NCI-H146 treated with DMSO at 0.1 percent for 48 hours (cell line): ENCODE measurements at regions not wholly inside any gene's neighbourhood (a gene's known extent, or its start where the extent isn't known, plus 50 kb on each side); places are given as distances from the start of the nearest gene placed in this dataset.
"Not testable (repeated sequence)": the region's sequence is repeated elsewhere in the genome, so short reads cannot be mapped to it uniquely, and the experiment has no call there.

Experiments
- DNase-seq: peaks from one replicate; lab custom pipeline; 2025; ENCODE audit not compliant: unreplicated experiment; lab: John Stamatoyannopoulos, UW

DNA sequence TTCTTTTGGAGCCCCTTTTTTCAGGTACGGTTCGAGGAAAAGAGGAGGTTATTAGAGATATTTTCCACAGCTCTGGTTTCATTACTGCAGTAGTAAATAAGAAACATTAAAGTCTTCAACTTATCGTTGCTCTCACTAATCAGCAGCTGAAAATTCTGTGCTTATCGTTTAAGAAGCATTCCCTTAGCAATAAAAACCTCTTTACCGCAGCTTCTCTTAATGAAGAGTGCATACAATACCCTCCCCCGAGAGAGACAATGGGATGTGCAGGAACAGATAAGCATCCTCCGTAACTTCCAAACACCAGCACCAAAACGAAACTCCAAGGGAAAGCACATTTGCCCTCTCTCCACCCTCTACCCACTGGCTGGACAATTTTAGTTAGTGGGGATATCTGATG, 384.5 kb downstream of the NEBL start:
- DNase-seq: no peak

GRCh38 chr10:20508921-20509320, 388.2 kb downstream of the NEBL start:
- no peak for DNase-seq

DNA sequence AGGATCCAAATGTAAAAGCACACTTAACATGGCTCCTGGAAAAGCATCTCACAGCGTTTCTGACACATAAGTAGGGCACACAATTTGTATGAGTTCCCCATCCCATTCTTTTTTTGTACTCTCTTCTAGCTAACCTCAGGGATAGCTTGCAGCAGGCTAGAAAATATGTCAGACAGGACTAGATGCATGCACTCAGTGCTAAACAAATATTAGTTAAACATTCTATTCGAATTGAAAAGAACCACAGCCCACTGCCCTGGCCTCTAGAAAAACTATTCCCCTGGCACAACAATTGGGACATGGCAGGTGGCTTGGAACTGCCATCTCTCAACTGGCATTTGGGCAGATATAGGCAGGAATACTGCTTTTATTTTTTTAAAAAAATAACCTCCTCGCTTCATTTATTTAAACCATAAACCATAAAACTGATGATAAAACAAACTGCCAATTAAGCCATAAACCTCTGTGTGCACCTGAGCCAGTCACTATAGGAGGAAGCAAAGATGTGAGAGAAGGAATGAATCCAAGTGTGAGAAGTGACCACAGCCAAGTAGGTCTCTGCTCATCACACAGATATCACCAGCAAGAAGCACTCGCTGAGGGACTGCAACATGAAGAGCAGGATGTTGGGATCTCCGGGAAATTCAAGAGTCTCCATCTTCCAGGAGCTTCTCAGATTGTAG, 394.1 kb downstream of the NEBL start:
- no peak for DNase-seq

GRCh38 chr10:20494474-20494873, 402.6 kb downstream of the NEBL start:
- DNase-seq: no peak

GRCh38 chr10:20492447-20492846, 404.7 kb downstream of the NEBL start:
- peak; percentile 24 for DNase-seq

- no peak for DNase-seq
These were observed 407.1 kb downstream of the NEBL start for GRCh38 chr10:20489961-20490360.

DNA sequence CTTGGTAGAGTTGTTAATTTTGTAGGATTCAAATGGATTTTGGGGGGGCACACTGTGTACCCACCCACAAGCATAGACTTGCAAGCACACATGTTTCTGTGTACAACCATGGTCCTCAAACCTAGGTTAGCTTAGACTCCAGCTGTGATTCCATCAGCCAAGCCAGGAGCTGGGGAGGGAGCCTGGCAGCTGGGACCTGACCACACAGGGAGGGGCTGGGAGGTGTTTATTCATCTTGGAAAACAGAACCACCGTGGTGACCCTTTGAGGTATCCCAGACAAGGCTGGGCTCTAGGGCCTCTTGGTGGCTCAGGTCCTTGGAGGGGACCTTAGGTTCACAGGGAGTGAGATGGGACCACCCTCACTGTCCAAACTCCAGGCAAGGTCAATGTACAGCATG, 410.3 kb downstream of the NEBL start:
- no peak for DNase-seq

GRCh38 chr10:20485554-20485953, 411.6 kb downstream of the NEBL start:
- no peak for DNase-seq

DNA sequence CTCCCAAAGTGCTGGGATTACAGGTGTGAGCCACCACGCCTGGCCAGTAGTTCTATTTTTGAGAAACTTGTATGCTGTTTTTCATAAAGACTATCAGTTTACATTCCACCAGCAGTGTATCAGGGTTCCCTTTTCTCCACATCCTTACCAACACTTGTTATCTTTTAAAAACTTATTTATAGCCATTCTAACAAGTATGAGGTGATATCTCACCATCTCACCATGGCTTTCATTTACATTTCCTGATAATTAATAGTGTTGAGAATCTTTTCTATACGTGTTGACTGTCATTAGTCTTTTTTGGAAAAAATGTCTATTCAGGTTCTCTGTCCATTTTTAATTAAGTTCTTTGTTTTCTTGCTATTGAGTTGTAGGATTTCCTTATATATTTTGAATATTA, 416.1 kb downstream of the NEBL start:
- DNase-seq: no peak

DNA sequence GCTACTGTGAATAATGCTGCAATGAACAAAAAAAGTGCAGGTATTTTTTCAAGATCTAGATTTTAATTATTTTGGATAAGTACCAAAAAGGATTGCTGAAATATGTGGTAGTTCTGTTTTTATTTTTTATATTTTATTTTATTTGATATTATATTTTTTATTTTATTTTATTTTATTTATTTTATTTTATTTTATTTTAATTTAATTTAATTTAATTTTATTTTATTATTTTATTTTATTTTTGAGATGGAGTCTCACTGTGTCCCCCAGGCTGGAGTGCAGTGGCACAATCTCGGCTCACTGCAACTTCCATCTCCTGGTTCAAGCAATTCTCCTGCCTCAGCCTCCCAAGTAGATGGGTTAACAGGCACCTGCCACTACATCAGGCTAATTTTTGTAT, 416.5 kb downstream of the NEBL start:
- DNase-seq: not testable (repeated sequence)

DNA sequence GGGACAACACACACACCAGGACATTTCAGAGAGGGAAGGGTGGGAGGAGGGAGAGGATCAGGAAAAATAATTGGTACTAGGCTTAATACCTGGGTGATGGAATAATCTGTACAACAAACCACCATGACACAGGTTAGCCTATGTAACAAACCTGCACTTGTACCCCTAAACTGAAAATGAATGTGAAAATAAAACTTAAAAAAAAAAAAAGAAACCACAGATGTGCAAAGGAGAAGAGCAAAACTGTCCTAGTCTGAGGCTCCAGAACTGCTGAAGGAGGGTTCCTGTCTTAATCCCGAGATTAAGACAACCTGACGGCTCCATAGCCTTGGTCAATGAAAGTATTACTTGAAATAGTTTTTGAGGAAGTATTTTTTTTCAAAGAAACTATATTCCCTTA, 423.0 kb downstream of the NEBL start:
- DNase-seq: no peak

DNA sequence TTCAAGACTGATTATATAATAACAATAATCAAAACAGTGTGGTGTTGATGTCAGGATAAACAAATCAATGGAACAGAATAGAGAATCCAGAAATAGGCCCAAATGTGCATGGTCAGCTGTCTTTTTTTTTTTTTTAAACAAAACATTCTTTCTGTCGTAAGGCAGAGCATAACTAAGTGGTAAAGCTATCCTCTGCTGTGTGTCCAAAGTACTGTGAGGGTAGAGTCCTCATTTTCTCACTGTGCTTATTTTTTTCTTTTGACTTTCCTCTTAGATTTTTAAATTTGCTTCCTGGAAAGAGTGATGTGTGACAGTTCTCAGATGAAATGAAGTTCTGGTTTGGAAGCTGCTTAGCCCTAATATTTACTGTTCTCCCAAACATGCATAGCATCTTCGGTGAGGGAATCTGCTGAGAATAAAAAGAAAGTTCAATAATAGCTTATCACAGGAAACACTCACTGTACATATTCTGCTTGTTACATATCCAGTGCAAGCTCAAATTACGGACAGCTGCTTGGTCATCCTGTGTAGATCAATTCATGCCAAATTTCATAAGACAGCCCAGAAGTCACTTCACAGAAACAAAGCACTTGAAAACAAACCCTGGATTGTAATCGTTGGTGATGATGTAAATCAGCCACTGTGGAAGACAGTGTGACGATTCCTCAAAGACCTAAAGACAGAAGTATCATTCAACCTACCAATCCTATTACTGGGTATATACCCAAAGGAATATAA, 423.9 kb downstream of the NEBL start:
- no peak for DNase-seq

DNA sequence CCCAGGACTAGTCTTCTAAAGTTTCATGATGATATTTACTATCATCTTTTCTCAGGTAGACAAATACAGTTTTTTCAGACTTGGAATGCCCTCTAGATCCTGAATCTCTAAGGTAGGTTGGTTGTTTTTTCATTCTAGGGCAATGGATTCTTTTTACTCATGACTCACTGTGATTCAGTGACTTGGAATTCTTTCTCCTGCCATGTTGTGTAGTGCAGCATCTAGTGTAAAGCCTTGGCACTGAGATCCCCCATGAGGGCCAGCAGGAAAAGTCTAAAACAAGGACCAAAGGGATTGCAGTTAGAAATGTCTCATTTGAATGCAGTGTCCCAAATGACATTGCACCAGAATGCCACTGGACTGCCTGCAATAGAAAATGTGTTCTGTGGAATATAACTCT, 430.4 kb downstream of the NEBL start:
- no peak for DNase-seq

DNA sequence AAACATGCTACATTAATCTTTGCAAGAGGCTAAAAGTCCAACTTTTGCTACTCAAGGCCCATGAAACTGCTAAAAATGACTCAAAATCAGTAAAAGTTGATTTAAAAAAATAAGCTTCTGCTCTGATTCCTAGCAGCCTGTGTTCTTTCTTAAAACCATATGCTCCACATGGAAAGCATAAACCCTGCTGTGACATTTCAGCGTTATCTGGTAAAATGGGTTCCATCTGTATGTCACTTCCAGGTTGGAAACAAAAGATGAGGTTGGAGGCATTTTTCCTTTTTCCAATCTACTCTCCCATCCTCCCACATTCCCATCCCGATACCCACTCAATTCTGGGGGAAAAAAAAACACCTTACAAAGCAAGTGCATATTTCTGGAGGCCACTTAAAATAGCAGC, 439.5 kb downstream of the NEBL start:
- no peak for DNase-seq

DNA sequence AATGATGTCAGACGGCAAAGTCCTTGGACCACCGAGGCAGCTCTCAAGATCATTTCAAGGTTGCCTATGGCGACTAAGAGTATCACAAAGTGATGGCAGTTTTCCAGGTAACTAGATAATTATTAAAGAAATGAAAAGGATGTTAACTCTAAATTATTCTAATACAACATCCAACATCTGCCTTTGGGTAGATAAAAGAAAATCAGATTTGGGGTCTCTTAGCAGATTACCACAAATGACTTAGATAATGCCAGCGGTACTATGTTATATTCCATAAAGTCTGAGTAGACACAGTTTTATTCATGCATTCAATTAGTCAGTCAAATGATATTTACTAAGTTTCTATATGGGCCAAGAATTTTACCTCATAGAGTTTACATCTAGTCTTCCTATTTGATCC, 441.3 kb downstream of the NEBL start:
- no peak for DNase-seq

DNA sequence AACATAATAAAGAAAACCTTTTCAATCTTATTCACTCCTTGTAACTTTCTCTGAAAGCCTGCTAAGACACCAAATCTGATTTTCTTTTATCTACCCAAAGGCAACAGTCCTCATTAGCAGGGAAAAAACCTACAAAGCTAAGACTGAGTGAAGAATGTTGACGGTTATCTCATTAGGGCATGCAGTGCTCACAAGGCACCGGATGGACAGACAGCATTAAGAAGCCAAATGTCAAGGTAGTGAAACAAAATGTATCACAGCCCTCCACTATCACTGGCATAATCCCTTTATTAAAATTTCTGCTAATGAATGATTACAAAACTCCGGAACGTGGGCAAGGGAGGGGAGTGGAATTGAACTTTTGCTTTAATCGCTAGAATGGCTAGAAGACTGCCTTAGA, 442.8 kb downstream of the NEBL start:
- no peak for DNase-seq

- DNase-seq: peak; percentile 39
These were observed 450.4 kb downstream of the NEBL start for GRCh38 chr10:20446561-20447193.

DNA sequence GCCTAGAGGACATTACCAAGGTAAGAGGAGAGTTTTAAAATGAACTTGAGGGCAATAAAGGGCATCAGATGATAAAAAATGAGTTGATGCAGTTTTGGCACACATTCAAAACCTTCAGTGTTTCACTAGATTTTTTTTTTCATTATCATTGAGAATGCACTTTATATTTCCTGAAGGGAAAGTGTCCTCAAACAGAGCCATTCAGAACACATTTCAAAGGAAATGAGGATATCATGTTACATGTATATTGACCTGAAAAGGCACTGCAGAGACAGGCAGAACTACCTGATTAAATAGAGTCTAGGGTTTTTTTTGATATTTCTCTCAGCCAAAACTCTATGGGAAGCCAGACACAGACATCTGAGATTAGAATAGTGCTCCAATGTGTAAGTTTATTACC, 454.0 kb downstream of the NEBL start:
- peak; percentile 92 for DNase-seq

GRCh38 chr10:20429742-20430141, 467.4 kb downstream of the NEBL start:
- no peak for DNase-seq

DNA sequence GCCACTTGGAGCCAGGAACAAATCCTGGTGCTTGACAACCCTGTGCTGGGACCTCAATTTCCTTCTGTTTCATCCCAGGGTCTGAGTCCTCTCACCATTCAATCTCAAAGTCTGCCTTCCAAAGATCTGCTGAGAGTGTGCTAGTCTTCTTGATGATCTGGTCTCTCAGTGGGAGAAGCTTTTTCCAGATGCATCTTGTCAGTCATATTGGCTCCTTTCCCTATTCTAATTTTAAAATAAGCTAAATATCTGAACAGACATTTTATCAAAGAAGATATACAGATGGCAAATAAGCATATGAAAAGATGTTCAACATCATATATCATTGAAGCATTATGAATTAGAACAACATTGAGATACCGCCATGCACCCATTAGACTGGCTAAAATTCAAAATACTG, 469.3 kb downstream of the NEBL start:
- no peak for DNase-seq

- no peak for DNase-seq
These were observed 478.8 kb downstream of the NEBL start for GRCh38 chr10:20418286-20418685.

GRCh38 chr10:20417791-20418190, 479.3 kb downstream of the NEBL start:
- no peak for DNase-seq
